DND-41 (cell line): ENCODE measurements at regions not wholly inside any gene's neighbourhood (a gene's known extent, or its start where the extent isn't known, plus 50 kb on each side); places are given as distances from the start of the nearest gene placed in this dataset.

Experiments used
- ATAC-seq: fragments of 200-7000 bp; cut with Tn5 transposase; 3 replicates; pipeline ENCODE4 v1.9.1; 2021; ENCODE audit warnings: low read depth; ENCODE audit not compliant: insufficient read depth
- DNase-seq: peaks from one replicate; pipeline ENCODE4 v3.0.0-alpha.2; 2020
- H2AFZ ChIP-seq: 2 replicates; pipeline ENCODE4 v1.6.0; 2012; ENCODE audit warnings: low read depth, low read length
- H3K27ac ChIP-seq: 2 replicates; pipeline ENCODE4 v1.5.1; 2012; ENCODE audit warnings: low read length, inconsistent platforms
- H3K27me3 ChIP-seq: fragments of 200-600 bp; sonication (generic); 2 replicates; pipeline ENCODE4 v1.6.0; 2012; ENCODE audit warnings: low read length, mild to moderate bottlenecking, inconsistent platforms; ENCODE audit not compliant: insufficient read depth, poor library complexity
- H3K36me3 ChIP-seq: 2 replicates; pipeline ENCODE4 v1.5.1; 2012; ENCODE audit warnings: low read length, inconsistent platforms; ENCODE audit not compliant: insufficient read depth
- H3K4me1 ChIP-seq: 2 replicates; pipeline ENCODE4 v1.5.1; 2012; ENCODE audit warnings: mild to moderate bottlenecking, low read length; ENCODE audit not compliant: insufficient read depth
- H3K4me2 ChIP-seq: 2 replicates; pipeline ENCODE4 v1.6.0; 2012; ENCODE audit warnings: mild to moderate bottlenecking, moderate library complexity, low read length, inconsistent platforms; ENCODE audit not compliant: insufficient read depth
- H3K4me3 ChIP-seq, 2 experiments: fragments of 200-600 bp in 1 of 2; shearing (Covaris generic) in 1 of 2; 2 replicates each; pipeline ENCODE4 v1.5.1; 2012 to 2016; ENCODE audit warnings: inconsistent platforms in 2 of 2, low read length in 2 of 2, mild to moderate bottlenecking in 2 of 2, low read depth in 1 of 2, moderate library complexity in 1 of 2
- H3K79me2 ChIP-seq: 2 replicates; pipeline ENCODE4 v1.6.0; 2012; ENCODE audit warnings: low read length, inconsistent platforms; ENCODE audit not compliant: insufficient read depth
- H3K9ac ChIP-seq: 2 replicates; pipeline ENCODE4 v1.6.0; 2012; ENCODE audit warnings: low read depth, mild to moderate bottlenecking, inconsistent platforms, low read length, moderate library complexity
- H3K9me3 ChIP-seq: 2 replicates; pipeline ENCODE4 v1.5.1; 2012; ENCODE audit warnings: low read length, moderate library complexity, mild to moderate bottlenecking, inconsistent platforms; ENCODE audit not compliant: insufficient read depth, severe bottlenecking
- H4K20me1 ChIP-seq: 2 replicates; pipeline ENCODE4 v1.6.0; 2012; ENCODE audit warnings: low read length; ENCODE audit not compliant: insufficient read depth
- CTCF ChIP-seq: IDR thresholded peaks from 2 replicates; pipeline ENCODE4 v1.5.1; 2012; ENCODE audit warnings: borderline replicate concordance, low read length, moderate library complexity, mild to moderate bottlenecking; ENCODE audit not compliant: poor library complexity, severe bottlenecking; ENCODE audit errors: extremely low read depth
- EZH2 ChIP-seq: IDR thresholded peaks from 3 replicates; pipeline ENCODE4 v1.6.1; 2012; ENCODE audit warnings: borderline replicate concordance, low read depth, mild to moderate bottlenecking, moderate library complexity, low read length, inconsistent platforms; ENCODE audit not compliant: severe bottlenecking

GRCh38 chr2:144310889-144311608, 208.9 kb downstream of the ZEB2 start:
- Histone ChIP-seq H3K79me2 (no peaks in the 10 kb centered on the region), H3K27ac (no peak overlapping the region), H3K4me3 (no peak overlapping the region), H3K27me3 (no peaks in the 10 kb centered on the region), H3K9ac (no peak overlapping the region), H4K20me1 (no peaks in the 10 kb centered on the region), H3K4me2 (no peak overlapping the region), H3K9me3 (peaks cover 12% of the 10 kb centered on the region), H3K36me3 (no peaks in the 10 kb centered on the region), H3K4me1 (no peaks in the 10 kb centered on the region), H2AFZ (no peak overlapping the region)
- DNase-seq (no peak), ATAC-seq (no peak)
- no peak for TF ChIP-seq CTCF
- no peak for TF ChIP-seq EZH2

GRCh38 chr2:144310484-144310883, 209.4 kb downstream of the ZEB2 start:
- Histone ChIP-seq H3K4me2 (no peak overlapping the region), H3K4me3 (no peak overlapping the region), H3K4me1 (no peaks in the 10 kb centered on the region), H3K27ac (no peak overlapping the region), H2AFZ (no peak overlapping the region), H3K79me2 (no peaks in the 10 kb centered on the region), H3K36me3 (no peaks in the 10 kb centered on the region), H4K20me1 (no peaks in the 10 kb centered on the region), H3K27me3 (no peaks in the 10 kb centered on the region), H3K9ac (no peak overlapping the region), H3K9me3 (peaks cover 12% of the 10 kb centered on the region)
- no peak for ATAC-seq
- TF ChIP-seq CTCF (no peak), EZH2 (no peak)
- DNase-seq, result no peak

GRCh38 chr2:144307711-144308110, 212.2 kb downstream of the ZEB2 start:
- Histone ChIP-seq H3K4me1 (no peaks in the 10 kb centered on the region), H3K27ac (no peak overlapping the region), H3K4me2 (no peak overlapping the region), H4K20me1 (no peaks in the 10 kb centered on the region), H3K9me3 (peaks cover 7% of the 10 kb centered on the region), H3K36me3 (no peaks in the 10 kb centered on the region), H3K79me2 (no peaks in the 10 kb centered on the region), H3K27me3 (no peaks in the 10 kb centered on the region), H3K4me3 (no peak overlapping the region), H2AFZ (no peak overlapping the region), H3K9ac (no peak overlapping the region)
- ATAC-seq, result no peak
- DNase-seq, result no peak
- TF ChIP-seq CTCF, result no peak
- no peak for TF ChIP-seq EZH2

GRCh38 chr2:144304202-144304601, 215.7 kb downstream of the ZEB2 start:
- Histone ChIP-seq H3K4me2 (no peak overlapping the region), H3K9ac (no peak overlapping the region), H3K27me3 (no peaks in the 10 kb centered on the region), H2AFZ (no peak overlapping the region), H3K27ac (no peak overlapping the region), H4K20me1 (no peaks in the 10 kb centered on the region), H3K4me3 (no peak overlapping the region), H3K36me3 (no peaks in the 10 kb centered on the region), H3K4me1 (no peaks in the 10 kb centered on the region), H3K79me2 (no peaks in the 10 kb centered on the region), H3K9me3 (no peaks in the 10 kb centered on the region)
- no peak for ATAC-seq
- no peak for DNase-seq
- no peak for TF ChIP-seq CTCF
- no peak for TF ChIP-seq EZH2
